Suppressor macrophage treated with lipopolysaccharide for 1 hour (primary cell): ENCODE measurements at regions not wholly inside any gene's neighbourhood (a gene's known extent, or its start where the extent isn't known, plus 50 kb on each side); places are given as distances from the start of the nearest gene placed in this dataset.

ENCODE experiments used
- DNase-seq, 3 donors: peaks; one replicate each; pipeline ENCODE4 v3.0.0-alpha.2; 2020 to 2022

DNA sequence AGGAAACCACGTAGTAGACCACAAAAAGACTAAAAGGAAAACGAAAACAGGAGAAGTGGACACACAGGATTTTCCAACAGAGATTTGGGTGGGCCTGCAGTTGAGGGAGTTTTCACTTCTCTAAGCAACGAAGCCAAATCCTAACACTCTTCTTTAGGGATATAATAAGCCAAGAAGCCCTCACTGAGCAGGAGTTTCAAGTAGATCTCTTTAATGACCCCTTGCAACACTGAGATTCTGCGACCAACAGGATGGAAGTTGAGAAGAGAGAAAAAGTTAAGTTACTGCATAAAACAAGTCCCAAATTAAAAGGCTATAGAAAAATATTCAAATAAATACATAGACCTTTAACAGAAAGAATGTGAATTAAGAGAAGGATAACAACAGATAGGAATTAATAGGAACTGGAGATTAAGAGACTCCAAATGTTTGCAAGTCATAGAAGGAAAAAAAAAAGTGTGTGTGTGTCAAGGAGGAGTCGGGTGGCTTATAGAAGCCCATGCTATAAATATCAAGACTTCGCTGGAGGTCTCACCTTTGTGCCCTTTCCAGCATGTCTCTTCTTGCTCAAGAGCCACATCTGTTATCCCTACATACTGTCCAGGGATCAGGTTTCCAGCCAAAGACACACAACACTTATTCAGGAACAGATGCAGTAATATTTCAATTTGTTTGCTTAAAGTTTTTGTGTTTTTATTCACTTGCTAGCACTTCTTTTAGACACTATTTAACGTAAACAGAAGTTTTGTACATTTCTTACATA is 69.4 kb upstream of the ARHGAP28 start:
- DNase-seq: no peak

DNA sequence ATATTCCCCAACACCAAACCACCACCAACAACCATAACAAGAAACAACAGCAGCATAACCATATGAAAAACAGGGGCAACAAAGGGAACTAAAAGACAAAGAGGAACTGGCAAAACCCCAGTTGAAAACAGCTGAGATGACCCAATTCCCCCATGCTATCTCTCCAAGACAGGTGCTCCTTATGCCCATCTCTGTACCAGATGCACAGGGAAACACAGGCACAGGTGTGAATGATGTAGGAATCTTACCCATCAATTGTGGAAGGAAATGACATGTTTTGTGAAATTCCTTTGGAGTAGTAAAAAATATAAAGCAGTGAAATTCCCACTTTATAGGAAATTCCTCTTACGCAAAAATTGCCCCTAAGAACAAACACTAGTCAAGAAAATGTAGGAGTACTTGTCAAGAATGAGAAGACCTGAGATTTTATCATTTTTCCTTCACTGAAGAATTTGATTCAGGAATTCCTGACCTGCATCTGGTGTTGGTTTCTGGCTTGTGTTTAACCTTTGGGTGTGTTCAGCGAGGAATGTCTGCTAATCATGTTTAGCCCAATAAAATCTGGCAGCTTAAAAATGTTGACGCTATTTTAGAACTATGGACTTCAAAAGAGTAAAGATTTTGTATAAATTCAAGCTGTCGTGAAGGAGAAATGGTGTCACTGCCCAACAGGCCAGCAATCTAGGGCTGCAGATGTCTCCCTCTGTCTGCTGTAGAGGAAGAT is 67.7 kb upstream of the ARHGAP28 start:
- DNase-seq: no peak

GRCh38 chr18:6666012-6666685 is 63.4 kb upstream of the ARHGAP28 start:
- no peak for DNase-seq

GRCh38 chr18:6668836-6669235 is 60.7 kb upstream of the ARHGAP28 start:
- DNase-seq: no peak

GRCh38 chr18:6672821-6673308 is 56.7 kb upstream of the ARHGAP28 start:
- DNase-seq: no peak

GRCh38 chr18:6677086-6677485 is 52.4 kb upstream of the ARHGAP28 start:
- no peak for DNase-seq

DNA sequence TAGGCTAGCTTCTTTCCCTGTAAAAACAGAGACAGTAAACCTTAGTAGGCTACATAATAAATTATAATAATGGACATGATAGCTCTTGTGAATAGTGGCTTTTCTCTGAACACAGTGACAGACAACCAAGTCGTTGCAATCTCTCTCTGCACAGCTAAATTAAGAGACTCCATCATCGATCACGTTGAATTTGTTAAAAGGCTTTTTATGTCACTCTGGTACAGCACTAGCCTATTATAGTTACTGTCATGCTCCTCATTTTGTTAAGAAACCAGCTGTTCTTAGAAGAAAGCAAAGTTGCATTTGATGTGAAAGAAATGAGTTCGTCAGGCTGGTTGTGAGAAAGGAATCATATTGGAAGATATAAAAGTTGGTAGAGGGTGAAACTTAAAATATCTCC is 50.3 kb upstream of the ARHGAP28 start:
- DNase-seq: no peak
